ENCODE measurements at regions not wholly inside any gene's neighbourhood (a gene's known extent, or its start where the extent isn't known, plus 50 kb on each side); places are given as distances from the start of the nearest gene placed in this dataset.
"Not testable (repeated sequence)": the region's sequence is repeated elsewhere in the genome, so short reads cannot be mapped to it uniquely, and the experiment has no call there.

GRCh38 chr18:57881818-57882413, 78.8 kb upstream of the ATP8B1 start:
- DNase-seq (ENCODE audit: low read depth) = peak; percentile 2

- DNase-seq (ENCODE audit: low read depth) = not testable (repeated sequence)
Observed at GRCh38 chr18:57879924-57880323, 76.8 kb upstream of the ATP8B1 start.

GRCh38 chr18:57869221-57869620, 66.1 kb upstream of the ATP8B1 start:
- DNase-seq (ENCODE audit: low read depth) = no peak

GRCh38 chr18:57866355-57866754, 63.2 kb upstream of the ATP8B1 start:
- no peak for DNase-seq (ENCODE audit: low read depth)

- no peak for DNase-seq (ENCODE audit: low read depth)
Observed at GRCh38 chr18:57864615-57865121, 61.6 kb upstream of the ATP8B1 start.

GRCh38 chr18:57863706-57864105, 60.6 kb upstream of the ATP8B1 start:
- no peak for DNase-seq (ENCODE audit: low read depth)

DNA sequence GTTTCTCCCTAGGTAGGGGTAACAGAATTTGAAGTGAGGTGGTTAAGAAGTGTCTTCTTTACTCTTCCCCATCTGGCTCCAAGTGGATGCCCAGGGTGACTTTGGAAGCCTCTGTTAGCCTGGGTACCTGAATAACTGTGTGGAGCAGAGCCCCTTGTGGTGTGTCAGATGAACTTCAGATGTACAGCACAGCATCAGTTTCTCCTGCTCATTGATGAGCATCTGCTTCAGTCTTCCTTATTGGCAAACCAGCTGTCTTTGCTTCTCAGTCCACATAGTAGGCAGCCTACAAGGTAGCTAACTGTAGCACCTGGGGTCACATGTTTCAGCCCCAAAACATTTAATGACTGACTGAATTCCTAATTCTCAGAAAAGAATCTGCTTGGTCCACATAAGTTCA, 56.2 kb upstream of the ATP8B1 start:
- no peak for DNase-seq (ENCODE audit: low read depth)

- no peak for DNase-seq (ENCODE audit: low read depth)
Observed at GRCh38 chr18:57856557-57857280, 53.6 kb upstream of the ATP8B1 start.

GRCh38 chr18:57856128-57856527, 53.0 kb upstream of the ATP8B1 start:
- no peak for DNase-seq (ENCODE audit: low read depth)

GRCh38 chr18:57855551-57855950, 52.4 kb upstream of the ATP8B1 start:
- DNase-seq (ENCODE audit: low read depth) = no peak

DNA sequence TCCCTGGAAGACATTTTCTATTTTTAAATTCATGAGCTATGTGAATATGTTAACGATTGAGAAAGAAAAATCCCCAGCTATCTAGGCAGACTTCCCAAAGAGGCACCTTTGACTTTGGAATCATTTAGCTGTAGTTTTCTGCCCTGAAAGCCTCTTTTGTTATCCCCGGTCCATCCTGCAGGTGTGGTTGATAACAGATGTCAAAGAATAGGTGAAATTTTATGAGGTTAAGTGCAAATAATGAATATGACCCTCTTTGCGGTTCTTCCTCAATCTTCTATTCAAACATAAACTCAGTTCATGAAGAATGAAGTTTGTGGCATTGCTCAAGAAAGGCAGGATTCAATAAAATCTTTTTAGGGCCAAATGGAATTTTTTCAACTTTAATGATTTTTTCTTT, 51.6 kb upstream of the ATP8B1 start:
- DNase-seq (ENCODE audit: low read depth) = no peak

GRCh38 chr18:57853864-57854263, 50.7 kb upstream of the ATP8B1 start:
- DNase-seq (ENCODE audit: low read depth) = no peak

DNA sequence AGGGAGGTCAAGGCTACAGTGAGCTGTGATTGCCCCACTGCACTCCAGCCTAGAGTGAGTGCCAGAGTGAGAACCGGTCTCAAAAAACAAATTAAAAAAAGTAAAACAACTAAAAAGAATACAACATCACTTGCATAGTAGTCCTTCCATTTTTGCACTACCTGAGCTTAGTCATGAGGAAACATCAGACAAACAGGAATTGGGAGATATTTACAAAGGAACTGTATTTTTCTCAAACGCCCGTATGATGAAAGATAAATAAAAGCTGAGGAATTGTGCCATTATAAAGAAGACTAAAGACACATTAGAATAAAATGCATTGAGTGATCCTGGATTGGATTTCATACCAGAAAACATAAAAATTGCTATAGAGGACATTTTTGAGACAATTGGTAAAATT, 50.0 kb upstream of the ATP8B1 start:
- DNase-seq (ENCODE audit: low read depth) = no peak
